Esophagus muscularis mucosa (tissue), 3 donors: ENCODE measurements at regions not wholly inside any gene's neighbourhood (a gene's known extent, or its start where the extent isn't known, plus 50 kb on each side); places are given as distances from the start of the nearest gene placed in this dataset.

Experiments
- POLR2A ChIP-seq: fragments of 450-650 bp; IDR thresholded peaks from one replicate; pipeline ENCODE4 v1.6.1; 2017; ENCODE audit warnings: antibody characterized with exemption, moderate library complexity, mild to moderate bottlenecking, low read depth
- POLR2AphosphoS5 ChIP-seq, 2 donors: sonication (generic); formaldehyde crosslinking; IDR thresholded peaks; one replicate each; pipeline ENCODE4 v1.6.1; 2017; ENCODE audit warnings: antibody characterized with exemption in 2 of 2
- TF ChIP-seq, protein P1 (sequence below), 3 experiments: fragments of 200-600 bp in 2 of 3; fragments of 450-650 bp in 1 of 3; sonication (generic) in 2 of 3; IDR thresholded peaks; one replicate each; pipeline ENCODE4 v1.5.1; 2017 to 2019; ENCODE audit warnings: antibody characterized with exemption in 3 of 3, mild to moderate bottlenecking in 2 of 3, moderate library complexity in 1 of 3

DNA sequence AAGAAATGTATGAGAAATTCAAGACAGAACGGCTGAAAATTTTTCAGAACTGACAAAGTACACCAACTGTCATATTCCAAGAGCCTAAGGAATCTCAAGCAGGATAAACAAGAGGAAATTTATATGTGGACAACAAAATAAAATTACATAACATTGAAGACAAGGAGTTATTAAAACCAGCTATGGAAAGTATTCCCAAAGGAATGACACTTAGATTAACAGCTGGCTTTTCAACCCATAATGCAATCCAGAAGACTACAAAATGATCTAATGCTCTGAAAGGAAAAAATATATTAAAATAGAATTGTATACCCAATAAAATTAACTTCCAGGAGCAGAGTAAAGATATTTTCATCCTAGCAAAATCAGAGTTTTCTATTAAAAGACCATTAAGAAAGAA lies 132.2 kb upstream of the BNIP2 start:
- TF ChIP-seq POLR2A (no peak), POLR2AphosphoS5 (IDR thresholded peaks at IDR 0.05) (no peak)
- TF ChIP-seq, protein P1, sequence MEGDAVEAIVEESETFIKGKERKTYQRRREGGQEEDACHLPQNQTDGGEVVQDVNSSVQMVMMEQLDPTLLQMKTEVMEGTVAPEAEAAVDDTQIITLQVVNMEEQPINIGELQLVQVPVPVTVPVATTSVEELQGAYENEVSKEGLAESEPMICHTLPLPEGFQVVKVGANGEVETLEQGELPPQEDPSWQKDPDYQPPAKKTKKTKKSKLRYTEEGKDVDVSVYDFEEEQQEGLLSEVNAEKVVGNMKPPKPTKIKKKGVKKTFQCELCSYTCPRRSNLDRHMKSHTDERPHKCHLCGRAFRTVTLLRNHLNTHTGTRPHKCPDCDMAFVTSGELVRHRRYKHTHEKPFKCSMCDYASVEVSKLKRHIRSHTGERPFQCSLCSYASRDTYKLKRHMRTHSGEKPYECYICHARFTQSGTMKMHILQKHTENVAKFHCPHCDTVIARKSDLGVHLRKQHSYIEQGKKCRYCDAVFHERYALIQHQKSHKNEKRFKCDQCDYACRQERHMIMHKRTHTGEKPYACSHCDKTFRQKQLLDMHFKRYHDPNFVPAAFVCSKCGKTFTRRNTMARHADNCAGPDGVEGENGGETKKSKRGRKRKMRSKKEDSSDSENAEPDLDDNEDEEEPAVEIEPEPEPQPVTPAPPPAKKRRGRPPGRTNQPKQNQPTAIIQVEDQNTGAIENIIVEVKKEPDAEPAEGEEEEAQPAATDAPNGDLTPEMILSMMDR (IDR thresholded peaks at IDR 0.05) = no peak
